GM12878 (cell line): ENCODE measurements at regions not wholly inside any gene's neighbourhood (a gene's known extent, or its start where the extent isn't known, plus 50 kb on each side); places are given as distances from the start of the nearest gene placed in this dataset.

ENCODE experiments used
- ATAC-seq: fragments of 200-7000 bp; cut with Tn5 transposase; 3 replicates; pipeline ENCODE4 v1.9.1; 2020; ENCODE audit warnings: mild to moderate bottlenecking, moderate library complexity
- BruUV-seq: library from RNA; stranded (reverse); fragments of 400-500 nt; replicated peaks from 2 replicates; lab custom pipeline; 2021; lab: Mats Ljungman, UMichigan
- CTCF ChIA-PET: fragments of 300-600 bp; sonication (Branson Sonifier 250); formaldehyde crosslinking; extraction: SDS; loops from one replicate; lab custom pipeline; 2021; ENCODE audit warnings: inconsistent platforms; lab: Yijun Ruan, JAX
- POLR2A ChIA-PET: fragments of 350-600 bp; formaldehyde crosslinking; extraction: SDS; loops from one replicate; lab custom pipeline; 2021; ENCODE audit warnings: inconsistent platforms; lab: Charles Lee
- RAD21 ChIA-PET: fragments of 300-600 bp; sonication (Branson Sonifier 250); formaldehyde crosslinking; loops from one replicate; lab custom pipeline; 2023; ENCODE audit warnings: antibody characterized with exemption; ENCODE audit not compliant: unreplicated experiment; lab: Charles Lee
- SMC1A ChIA-PET: fragments of 300-600 bp; sonication (Branson Sonifier 250); formaldehyde crosslinking; loops from one replicate; lab custom pipeline; 2023; ENCODE audit not compliant: unreplicated experiment, uncharacterized antibody; lab: Charles Lee
- DNase-seq: peaks from one replicate; pipeline ENCODE4 v3.0.0-alpha.2; 2011; ENCODE audit warnings: low read depth, low spot score
- FAIRE-seq: peaks from 3 replicates; lab custom pipeline; 2011; peaks lifted over from hg19 to GRCh38; lab: Jason Lieb, UNC
- H2AFZ ChIP-seq: 2 replicates; pipeline ENCODE4 v1.6.0; 2011; ENCODE audit warnings: low read depth, low read length, control low read depth; ENCODE audit not compliant: control insufficient read depth
- H3K27ac ChIP-seq: 2 replicates; pipeline ENCODE4 v1.5.1; 2011; ENCODE audit warnings: control low read depth; ENCODE audit not compliant: control insufficient read depth, insufficient read depth
- H3K27me3 ChIP-seq, 2 experiments: replicated peaks in 1 of 2; 2 replicates each; pipeline versions ENCODE4 v1.6.0 to v1.6.1; 2011; ENCODE audit warnings: low read length in 1 of 2; ENCODE audit not compliant: control insufficient read depth in 2 of 2, insufficient read depth in 2 of 2
- H3K36me3 ChIP-seq, 2 experiments: 2 replicates each; pipeline ENCODE4 v1.5.1; 2011; ENCODE audit warnings: low read length in 1 of 2; ENCODE audit not compliant: control insufficient read depth in 2 of 2, insufficient read depth in 2 of 2
- H3K4me1 ChIP-seq: 2 replicates; pipeline ENCODE4 v1.6.1; 2011; ENCODE audit warnings: mild to moderate bottlenecking, low read length, moderate library complexity, mixed read lengths; ENCODE audit not compliant: control insufficient read depth, insufficient read depth
- H3K4me2 ChIP-seq: 2 replicates; pipeline ENCODE4 v1.6.0; 2011; ENCODE audit warnings: control low read depth; ENCODE audit not compliant: control insufficient read depth, insufficient read depth
- H3K4me3 ChIP-seq: fragments of 200-600 bp; sonication (generic); 2 replicates; pipeline ENCODE4 v1.5.1; 2016
- H3K79me2 ChIP-seq: 2 replicates; pipeline ENCODE4 v1.6.0; 2011; ENCODE audit warnings: low read length; ENCODE audit not compliant: control insufficient read depth, insufficient read depth
- H3K9ac ChIP-seq: 2 replicates; pipeline ENCODE4 v1.8.0; 2011; ENCODE audit warnings: low read length, control low read depth, mixed read lengths; ENCODE audit not compliant: control insufficient read depth, insufficient read depth
- H3K9me3 ChIP-seq: replicated peaks from 3 replicates; pipeline ENCODE4 v1.5.1; 2011; ENCODE audit warnings: mild to moderate bottlenecking, low read length; ENCODE audit not compliant: control insufficient read depth, insufficient read depth
- H4K20me1 ChIP-seq: 2 replicates; pipeline ENCODE4 v1.6.0; 2011; ENCODE audit not compliant: control insufficient read depth, insufficient read depth
- BACH1 ChIP-seq: fragments of 450-650 bp; IDR thresholded peaks from 2 replicates; pipeline ENCODE4 v1.6.1; 2017; ENCODE audit warnings: mild to moderate bottlenecking, borderline replicate concordance
- CHD2 ChIP-seq: IDR thresholded peaks from 2 replicates; pipeline ENCODE4 v1.6.1; 2011; ENCODE audit warnings: low read depth, low read length, improper control_type of control experiment, borderline replicate concordance
- ESRRA ChIP-seq: IDR thresholded peaks from 2 replicates; pipeline ENCODE4 v1.6.1; 2012; ENCODE audit warnings: mild to moderate bottlenecking, low read length, improper control_type of control experiment
- HCFC1 ChIP-seq: fragments of 150-350 bp; IDR thresholded peaks from 2 replicates; pipeline ENCODE4 v1.6.1; 2014; ENCODE audit warnings: low read length
- HDAC6 ChIP-seq: fragments of 200-600 bp; sonication (generic); IDR thresholded peaks from one replicate; pipeline ENCODE4 v1.8.0; 2017; ENCODE audit warnings: antibody characterized with exemption; ENCODE audit not compliant: unreplicated experiment
- KLF5 ChIP-seq: fragments of 450-650 bp; IDR thresholded peaks from 2 replicates; pipeline ENCODE4 v1.6.1; 2014; ENCODE audit warnings: mild to moderate bottlenecking; ENCODE audit not compliant: partially characterized antibody
- MEF2A ChIP-seq: IDR thresholded peaks from 2 replicates; pipeline ENCODE4 v1.6.1; 2011; ENCODE audit warnings: low read depth, mild to moderate bottlenecking, low read length, moderate library complexity; ENCODE audit not compliant: insufficient read depth
- MTA2 ChIP-seq: fragments of 450-650 bp; IDR thresholded peaks from 2 replicates; pipeline ENCODE4 v1.6.1; 2016; ENCODE audit warnings: low read depth, mild to moderate bottlenecking, moderate library complexity
- RELA ChIP-seq: fragments of 450-650 bp; IDR thresholded peaks from 2 replicates; pipeline ENCODE4 v1.8.0; 2014; ENCODE audit warnings: borderline replicate concordance; ENCODE audit not compliant: partially characterized antibody
- SMAD5 ChIP-seq: IDR thresholded peaks from 2 replicates; pipeline ENCODE4 v1.6.1; 2016; ENCODE audit warnings: antibody characterized with exemption, low read depth
- YY1 ChIP-seq: IDR thresholded peaks from 2 replicates; pipeline ENCODE4 v1.6.1; 2011; ENCODE audit warnings: low read depth, mild to moderate bottlenecking, low read length
- WGBS: methylation state at CpG from one replicate; pipeline ENCODE4 v1.1.6; 2016; ENCODE audit warnings: low lambda C conversion rate; ENCODE audit not compliant: insufficient replicate concordance, insufficient coverage; ENCODE audit errors: missing lambda C conversion rate; 5-methylcytosine and 5-hydroxymethylcytosine counted together
- in situ Hi-C: fragments of 300-500 bp; cut with MboI; formaldehyde crosslinking; loops from 9 replicates; pipeline ENCODE4 v1.14.3; 2018; ENCODE audit warnings: mixed read lengths
- intact Hi-C: fragments of 100-400 bp; cut with micrococcal nuclease; formaldehyde crosslinking; loops from one replicate; pipeline ENCODE4 v1.14.2; 2022; ENCODE audit not compliant: unreplicated experiment
- TF ChIP-seq, protein P1 (sequence below): fragments of 150-350 bp; IDR thresholded peaks from 2 replicates; pipeline ENCODE4 v1.6.1; 2016; ENCODE audit warnings: low read depth, low read length
- TF ChIP-seq, protein P2 (sequence below), 3 experiments: IDR thresholded peaks in 2 of 3; conservative IDR thresholded peaks in 1 of 3; 2 replicates each; pipeline ENCODE4 v1.5.1; 2011; ENCODE audit warnings: low read depth in 3 of 3, low read length in 3 of 3, mild to moderate bottlenecking in 3 of 3, control low read depth in 2 of 3, moderate library complexity in 2 of 3, inconsistent platforms in 1 of 3, mixed read lengths in 1 of 3; ENCODE audit not compliant: control insufficient read depth in 2 of 3, insufficient read depth in 1 of 3; ENCODE audit errors: extremely low read depth in 1 of 3
- TF ChIP-seq, protein P3 (sequence below): fragments of 450-650 bp; IDR thresholded peaks from 2 replicates; pipeline ENCODE4 v1.6.1; 2017; ENCODE audit warnings: mild to moderate bottlenecking, low read depth, inconsistent platforms; ENCODE audit not compliant: poor library complexity, severe bottlenecking
- TF ChIP-seq, protein P4 (sequence below): fragments of 450-650 bp; IDR thresholded peaks from 2 replicates; pipeline ENCODE4 v1.6.1; 2018; ENCODE audit warnings: borderline replicate concordance, mild to moderate bottlenecking; ENCODE audit not compliant: partially characterized antibody

DNA sequence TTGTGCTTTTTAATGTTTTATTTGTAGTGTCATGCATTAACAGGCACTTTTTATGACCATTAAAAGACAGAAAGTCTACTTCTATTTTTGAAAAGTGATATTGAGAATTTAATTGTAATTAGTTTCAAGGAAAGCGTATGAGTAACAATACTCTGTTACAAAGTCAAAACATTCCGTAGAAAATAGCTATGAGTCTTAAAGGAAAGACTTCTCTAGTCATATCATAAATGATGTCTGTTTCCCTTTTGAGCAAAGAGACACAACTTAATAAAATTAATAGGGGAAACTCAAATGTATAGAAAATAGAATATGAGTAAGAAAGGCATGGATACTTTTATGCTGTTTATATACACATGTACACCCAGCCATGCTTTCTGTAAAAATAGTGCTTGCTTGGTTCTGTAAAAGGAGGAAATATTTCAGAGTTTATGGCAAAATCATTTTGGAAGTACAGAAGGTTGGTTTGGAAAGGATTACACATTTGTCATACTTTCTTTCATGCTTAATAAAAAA, 107.8 kb upstream of the AHI1 start:
- no peaks in the 10 kb centered on the region; a peak in 2 of 4 replicates for H3K27me3 ChIP-seq
- H3K4me1 ChIP-seq: no peaks in the 10 kb centered on the region
- ChIA-PET SMC1A (interaction anchor here (0.5 to 1.4 kb wide), 2 partner anchors 30 to 70 kb away, joined by 3 to 4 read pairs; no protein-coding TSS in a partner anchor), POLR2A (no interaction called here), RAD21 (no interaction called here), CTCF (no interaction called here)
- no peak for DNase-seq
- no peak overlapping the region for H3K9ac ChIP-seq
- no peak for FAIRE-seq
- no peaks in the 10 kb centered on the region for H3K9me3 ChIP-seq
- intact Hi-C loops (no loop called here), in situ Hi-C loops (no loop called here)
- ATAC-seq: no peak
- no peak overlapping the region for H3K4me2 ChIP-seq
- H3K36me3 ChIP-seq: no peaks in the 10 kb centered on the region
- WGBS: 0% methylated on average over 2 of the region's 2 CpGs
- H3K4me3 ChIP-seq: no peak overlapping the region
- H3K79me2 ChIP-seq: no peaks in the 10 kb centered on the region
- no peak overlapping the region for H3K27ac ChIP-seq
- no TSS peak for BruUV-seq
- no peaks in the 10 kb centered on the region for H4K20me1 ChIP-seq
- no peak overlapping the region for H2AFZ ChIP-seq
- TF ChIP-seq SMAD5 (no peak), MTA2 (no peak), CHD2 (no peak), RELA (no peak), BACH1 (no peak), HCFC1 (no peak), KLF5 (no peak), MEF2A (no peak), YY1 (no peak), HDAC6 (no peak), ESRRA (no peak)
- TF ChIP-seq, protein P1, sequence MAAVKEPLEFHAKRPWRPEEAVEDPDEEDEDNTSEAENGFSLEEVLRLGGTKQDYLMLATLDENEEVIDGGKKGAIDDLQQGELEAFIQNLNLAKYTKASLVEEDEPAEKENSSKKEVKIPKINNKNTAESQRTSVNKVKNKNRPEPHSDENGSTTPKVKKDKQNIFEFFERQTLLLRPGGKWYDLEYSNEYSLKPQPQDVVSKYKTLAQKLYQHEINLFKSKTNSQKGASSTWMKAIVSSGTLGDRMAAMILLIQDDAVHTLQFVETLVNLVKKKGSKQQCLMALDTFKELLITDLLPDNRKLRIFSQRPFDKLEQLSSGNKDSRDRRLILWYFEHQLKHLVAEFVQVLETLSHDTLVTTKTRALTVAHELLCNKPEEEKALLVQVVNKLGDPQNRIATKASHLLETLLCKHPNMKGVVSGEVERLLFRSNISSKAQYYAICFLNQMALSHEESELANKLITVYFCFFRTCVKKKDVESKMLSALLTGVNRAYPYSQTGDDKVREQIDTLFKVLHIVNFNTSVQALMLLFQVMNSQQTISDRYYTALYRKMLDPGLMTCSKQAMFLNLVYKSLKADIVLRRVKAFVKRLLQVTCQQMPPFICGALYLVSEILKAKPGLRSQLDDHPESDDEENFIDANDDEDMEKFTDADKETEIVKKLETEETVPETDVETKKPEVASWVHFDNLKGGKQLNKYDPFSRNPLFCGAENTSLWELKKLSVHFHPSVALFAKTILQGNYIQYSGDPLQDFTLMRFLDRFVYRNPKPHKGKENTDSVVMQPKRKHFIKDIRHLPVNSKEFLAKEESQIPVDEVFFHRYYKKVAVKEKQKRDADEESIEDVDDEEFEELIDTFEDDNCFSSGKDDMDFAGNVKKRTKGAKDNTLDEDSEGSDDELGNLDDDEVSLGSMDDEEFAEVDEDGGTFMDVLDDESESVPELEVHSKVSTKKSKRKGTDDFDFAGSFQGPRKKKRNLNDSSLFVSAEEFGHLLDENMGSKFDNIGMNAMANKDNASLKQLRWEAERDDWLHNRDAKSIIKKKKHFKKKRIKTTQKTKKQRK: no peak
- TF ChIP-seq, protein P2, sequence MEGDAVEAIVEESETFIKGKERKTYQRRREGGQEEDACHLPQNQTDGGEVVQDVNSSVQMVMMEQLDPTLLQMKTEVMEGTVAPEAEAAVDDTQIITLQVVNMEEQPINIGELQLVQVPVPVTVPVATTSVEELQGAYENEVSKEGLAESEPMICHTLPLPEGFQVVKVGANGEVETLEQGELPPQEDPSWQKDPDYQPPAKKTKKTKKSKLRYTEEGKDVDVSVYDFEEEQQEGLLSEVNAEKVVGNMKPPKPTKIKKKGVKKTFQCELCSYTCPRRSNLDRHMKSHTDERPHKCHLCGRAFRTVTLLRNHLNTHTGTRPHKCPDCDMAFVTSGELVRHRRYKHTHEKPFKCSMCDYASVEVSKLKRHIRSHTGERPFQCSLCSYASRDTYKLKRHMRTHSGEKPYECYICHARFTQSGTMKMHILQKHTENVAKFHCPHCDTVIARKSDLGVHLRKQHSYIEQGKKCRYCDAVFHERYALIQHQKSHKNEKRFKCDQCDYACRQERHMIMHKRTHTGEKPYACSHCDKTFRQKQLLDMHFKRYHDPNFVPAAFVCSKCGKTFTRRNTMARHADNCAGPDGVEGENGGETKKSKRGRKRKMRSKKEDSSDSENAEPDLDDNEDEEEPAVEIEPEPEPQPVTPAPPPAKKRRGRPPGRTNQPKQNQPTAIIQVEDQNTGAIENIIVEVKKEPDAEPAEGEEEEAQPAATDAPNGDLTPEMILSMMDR (IDR thresholded peaks at IDR 0.05 in 2 of 3, conservative IDR thresholded peaks at IDR 0.05 in 1 of 3; ENCODE audit: control insufficient read depth in 2 of 3, extremely low read depth in 1 of 3, insufficient read depth in 1 of 3, low read depth in 3 of 3, low read length in 3 of 3): no peak
- TF ChIP-seq, protein P3, sequence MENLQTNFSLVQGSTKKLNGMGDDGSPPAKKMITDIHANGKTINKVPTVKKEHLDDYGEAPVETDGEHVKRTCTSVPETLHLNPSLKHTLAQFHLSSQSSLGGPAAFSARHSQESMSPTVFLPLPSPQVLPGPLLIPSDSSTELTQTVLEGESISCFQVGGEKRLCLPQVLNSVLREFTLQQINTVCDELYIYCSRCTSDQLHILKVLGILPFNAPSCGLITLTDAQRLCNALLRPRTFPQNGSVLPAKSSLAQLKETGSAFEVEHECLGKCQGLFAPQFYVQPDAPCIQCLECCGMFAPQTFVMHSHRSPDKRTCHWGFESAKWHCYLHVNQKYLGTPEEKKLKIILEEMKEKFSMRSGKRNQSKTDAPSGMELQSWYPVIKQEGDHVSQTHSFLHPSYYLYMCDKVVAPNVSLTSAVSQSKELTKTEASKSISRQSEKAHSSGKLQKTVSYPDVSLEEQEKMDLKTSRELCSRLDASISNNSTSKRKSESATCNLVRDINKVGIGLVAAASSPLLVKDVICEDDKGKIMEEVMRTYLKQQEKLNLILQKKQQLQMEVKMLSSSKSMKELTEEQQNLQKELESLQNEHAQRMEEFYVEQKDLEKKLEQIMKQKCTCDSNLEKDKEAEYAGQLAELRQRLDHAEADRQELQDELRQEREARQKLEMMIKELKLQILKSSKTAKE: no peak
- TF ChIP-seq, protein P4, sequence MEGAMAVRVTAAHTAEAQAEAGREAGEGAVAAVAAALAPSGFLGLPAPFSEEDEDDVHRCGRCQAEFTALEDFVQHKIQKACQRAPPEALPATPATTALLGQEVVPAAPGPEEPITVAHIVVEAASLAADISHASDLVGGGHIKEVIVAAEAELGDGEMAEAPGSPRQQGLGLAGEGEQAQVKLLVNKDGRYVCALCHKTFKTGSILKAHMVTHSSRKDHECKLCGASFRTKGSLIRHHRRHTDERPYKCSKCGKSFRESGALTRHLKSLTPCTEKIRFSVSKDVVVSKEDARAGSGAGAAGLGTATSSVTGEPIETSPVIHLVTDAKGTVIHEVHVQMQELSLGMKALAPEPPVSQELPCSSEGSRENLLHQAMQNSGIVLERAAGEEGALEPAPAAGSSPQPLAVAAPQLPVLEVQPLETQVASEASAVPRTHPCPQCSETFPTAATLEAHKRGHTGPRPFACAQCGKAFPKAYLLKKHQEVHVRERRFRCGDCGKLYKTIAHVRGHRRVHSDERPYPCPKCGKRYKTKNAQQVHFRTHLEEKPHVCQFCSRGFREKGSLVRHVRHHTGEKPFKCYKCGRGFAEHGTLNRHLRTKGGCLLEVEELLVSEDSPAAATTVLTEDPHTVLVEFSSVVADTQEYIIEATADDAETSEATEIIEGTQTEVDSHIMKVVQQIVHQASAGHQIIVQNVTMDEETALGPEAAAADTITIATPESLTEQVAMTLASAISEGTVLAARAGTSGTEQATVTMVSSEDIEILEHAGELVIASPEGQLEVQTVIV: no peak
